Kidney (tissue), 13 donors: ENCODE measurements at regions not wholly inside any gene's neighbourhood (a gene's known extent, or its start where the extent isn't known, plus 50 kb on each side); places are given as distances from the start of the nearest gene placed in this dataset.

Experiments
- DNase-seq, 5 donors: peaks; one replicate each; pipeline ENCODE4 v3.0.0-alpha.2; 2013 to 2020
- FAIRE-seq: peaks from 2 replicates; lab custom pipeline; 2012; peaks lifted over from hg19 to GRCh38; lab: Jason Lieb, UNC
- H3K27ac ChIP-seq, 2 donors: one replicate each; pipeline ENCODE4 v1.7.0; 2013; ENCODE audit warnings: low read depth in 2 of 2, low read length in 2 of 2, inconsistent platforms in 1 of 2
- H3K27me3 ChIP-seq: one replicate; pipeline ENCODE4 v1.7.1; 2013; ENCODE audit warnings: low read length, inconsistent platforms; ENCODE audit not compliant: control insufficient read depth, insufficient read depth
- H3K36me3 ChIP-seq, 3 donors: one replicate each; pipeline versions ENCODE4 v1.7.0 to v1.7.1; 2013; ENCODE audit warnings: low read length in 3 of 3, control low read depth in 1 of 3, inconsistent platforms in 1 of 3; ENCODE audit not compliant: insufficient read depth in 3 of 3, control insufficient read depth in 2 of 3
- H3K4me1 ChIP-seq, 3 donors: one replicate each; pipeline versions ENCODE4 v1.7.0 to v1.7.1; 2013; ENCODE audit warnings: low read length in 3 of 3, inconsistent platforms in 1 of 3, low read depth in 1 of 3; ENCODE audit not compliant: control insufficient read depth in 2 of 3, insufficient read depth in 2 of 3
- H3K4me3 ChIP-seq, 3 donors: one replicate each; pipeline versions ENCODE4 v1.7.0 to v1.8.1; 2013; ENCODE audit warnings: low read length in 3 of 3, control low read depth in 1 of 3, inconsistent platforms in 1 of 3
- H3K9ac ChIP-seq, 3 donors: one replicate each; pipeline versions ENCODE4 v1.7.0 to v1.7.1; 2013; ENCODE audit warnings: low read length in 3 of 3, control low read depth in 1 of 3, inconsistent platforms in 1 of 3
- H3K9me3 ChIP-seq, 3 donors: one replicate each; pipeline versions ENCODE4 v1.7.0 to v1.7.1; 2013; ENCODE audit warnings: low read length in 3 of 3, control low read depth in 1 of 3, inconsistent platforms in 1 of 3; ENCODE audit not compliant: control insufficient read depth in 2 of 3, insufficient read depth in 1 of 3
- CTCF ChIP-seq: IDR thresholded peaks from 3 replicates; pipeline ENCODE4 v1.5.1; 2012; ENCODE audit warnings: mild to moderate bottlenecking, moderate library complexity, borderline replicate concordance; ENCODE audit not compliant: insufficient read depth; ENCODE audit errors: extremely low read depth
- intact Hi-C: fragments of 100-400 bp; cut with DNase I; formaldehyde crosslinking; loops from one replicate; pipeline ENCODE4 v1.11.1; 2022
- donor health status: control.
- donor health status: control.
- donor health status: control.
- donor health status: control.
- donor health status: control.
- donor health status: DM: yes; HTN: yes; CAD: no.
- donor health status: Normal renal cell carcinoma (clear cell type).

- no peaks in the 10 kb centered on the region for H3K9me3 ChIP-seq
- intact Hi-C loops = no loop called here
- H3K27me3 ChIP-seq = no peaks in the 10 kb centered on the region
- no peak overlapping the region for H3K4me3 ChIP-seq
- TF ChIP-seq CTCF = no peak
- FAIRE-seq (no peak), DNase-seq (no peak)
- H3K27ac ChIP-seq = no peak overlapping the region
- H3K9ac ChIP-seq = no peak overlapping the region
- no peaks in the 10 kb centered on the region for H3K36me3 ChIP-seq
- no peaks in the 10 kb centered on the region for H3K4me1 ChIP-seq
Observed at GRCh38 chr6:82588859-82589412, 225.3 kb downstream of the TPBG start.

- H3K9ac ChIP-seq = no peak overlapping the region
- H3K36me3 ChIP-seq = no peaks in the 10 kb centered on the region
- H3K27ac ChIP-seq = no peak overlapping the region
- TF ChIP-seq CTCF = no peak
- intact Hi-C loops = no loop called here
- H3K4me3 ChIP-seq = no peak overlapping the region
- no peaks in the 10 kb centered on the region for H3K4me1 ChIP-seq
- FAIRE-seq (no peak), DNase-seq (peak in 1 of 5 donors; percentile 8)
- no peaks in the 10 kb centered on the region for H3K27me3 ChIP-seq
- no peaks in the 10 kb centered on the region for H3K9me3 ChIP-seq
Observed at GRCh38 chr6:82589509-82590206, 226.0 kb downstream of the TPBG start.

- H3K36me3 ChIP-seq = no peaks in the 10 kb centered on the region
- H3K27ac ChIP-seq = no peak overlapping the region
- H3K9me3 ChIP-seq = no peaks in the 10 kb centered on the region
- FAIRE-seq (no peak), DNase-seq (no peak)
- no peak overlapping the region for H3K4me3 ChIP-seq
- TF ChIP-seq CTCF = no peak
- H3K9ac ChIP-seq = no peak overlapping the region
- H3K27me3 ChIP-seq = no peaks in the 10 kb centered on the region
- H3K4me1 ChIP-seq = no peaks in the 10 kb centered on the region
- intact Hi-C loops = no loop called here
Observed at GRCh38 chr6:82597201-82597600, 233.6 kb downstream of the TPBG start.
